ENCODE measurements at regions not wholly inside any gene's neighbourhood (a gene's known extent, or its start where the extent isn't known, plus 50 kb on each side); places are given as distances from the start of the nearest gene placed in this dataset.

DNA sequence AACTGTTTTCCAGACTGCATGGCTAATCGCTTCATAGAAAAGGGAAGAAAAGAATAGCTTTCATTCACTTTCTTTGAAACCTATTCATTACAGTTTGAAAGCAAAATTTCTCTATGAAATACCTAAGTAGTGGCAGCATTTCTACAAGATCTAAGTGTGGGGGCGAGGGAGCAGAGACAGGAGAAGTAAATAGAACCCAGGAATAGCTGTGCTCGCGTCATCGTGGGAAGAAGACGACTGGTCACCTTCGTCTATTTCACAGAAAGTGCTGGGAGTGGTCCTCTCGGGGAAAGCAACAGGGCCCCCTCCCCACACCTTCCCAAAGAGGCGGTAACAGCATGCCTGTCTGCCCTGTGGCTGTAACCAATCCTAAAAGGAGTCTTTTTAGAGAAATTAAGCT is 169.9 kb upstream of the NOCT start:
- TF ChIP-seq FOXM1 (IDR thresholded peaks at IDR 0.05; ENCODE audit: borderline replicate concordance, low read depth) (no peak), MAX (IDR thresholded peaks at IDR 0.05) (no peak), YY1 (IDR thresholded peaks at IDR 0.05; ENCODE audit: low read depth) (no peak)

Data from Ishikawa (cell line).